Liver (tissue), 8 donors: ENCODE measurements at regions not wholly inside any gene's neighbourhood (a gene's known extent, or its start where the extent isn't known, plus 50 kb on each side); places are given as distances from the start of the nearest gene placed in this dataset.

Experiments used
- DNase-seq: peaks from one replicate; pipeline ENCODE4 v3.0.0-alpha.2; 2017; ENCODE audit warnings: low spot score
- H3K27ac ChIP-seq, 2 donors: one replicate each; pipeline ENCODE4 v1.7.0; 2013; ENCODE audit warnings: inconsistent platforms in 2 of 2, low read length in 2 of 2, control low read depth in 1 of 2, low read depth in 1 of 2, mild to moderate bottlenecking in 1 of 2
- H3K27me3 ChIP-seq, 4 donors: one replicate each; pipeline versions ENCODE4 v1.6.1 to v1.7.0; 2013; ENCODE audit warnings: low read length in 3 of 4, inconsistent platforms in 1 of 4, mild to moderate bottlenecking in 1 of 4, moderate library complexity in 1 of 4; ENCODE audit not compliant: control insufficient read depth in 4 of 4, insufficient read depth in 4 of 4
- H3K36me3 ChIP-seq, 4 donors: one replicate each; pipeline versions ENCODE4 v1.6.1 to v1.7.0; 2013; ENCODE audit warnings: low read length in 3 of 4, mild to moderate bottlenecking in 3 of 4, low read depth in 1 of 4, moderate library complexity in 1 of 4; ENCODE audit not compliant: control insufficient read depth in 4 of 4, insufficient read depth in 3 of 4
- H3K4me1 ChIP-seq, 4 donors: one replicate each; pipeline versions ENCODE4 v1.6.1 to v1.7.0; 2013; ENCODE audit warnings: low read length in 3 of 4, mild to moderate bottlenecking in 3 of 4, moderate library complexity in 1 of 4; ENCODE audit not compliant: control insufficient read depth in 4 of 4, insufficient read depth in 4 of 4
- H3K4me3 ChIP-seq, 3 donors: one replicate each; pipeline versions ENCODE4 v1.6.1 to v1.7.0; 2013; ENCODE audit warnings: low read length in 3 of 3, control low read depth in 1 of 3, low read depth in 1 of 3, mild to moderate bottlenecking in 1 of 3
- H3K9ac ChIP-seq, 2 donors: one replicate each; pipeline ENCODE4 v1.7.0; 2013; ENCODE audit warnings: low read length in 2 of 2, mild to moderate bottlenecking in 2 of 2, moderate library complexity in 2 of 2, control low read depth in 1 of 2, low read depth in 1 of 2
- H3K9me3 ChIP-seq, 4 donors: one replicate each; pipeline versions ENCODE4 v1.6.1 to v1.7.0; 2013; ENCODE audit warnings: low read length in 3 of 4; ENCODE audit not compliant: control insufficient read depth in 4 of 4
- EGR1 ChIP-seq, 2 donors: IDR thresholded peaks; 2 replicates each; pipeline ENCODE4 v1.6.1; 2016 to 2018; ENCODE audit warnings: antibody characterized with exemption in 2 of 2, low read depth in 2 of 2
- FOXA2 ChIP-seq: IDR thresholded peaks from 2 replicates; pipeline ENCODE4 v1.6.1; 2016; ENCODE audit warnings: antibody characterized with exemption
- HNF4A ChIP-seq, 2 donors: conservative IDR thresholded peaks; 2 replicates each; pipeline ENCODE4 v1.6.1; 2016; ENCODE audit warnings: antibody characterized with exemption in 2 of 2, mild to moderate bottlenecking in 2 of 2
- NR2F2 ChIP-seq: IDR thresholded peaks from 2 replicates; pipeline ENCODE4 v1.6.1; 2016; ENCODE audit warnings: antibody characterized with exemption
- RAD21 ChIP-seq, 2 donors: IDR thresholded peaks; 2 replicates each; pipeline ENCODE4 v1.6.1; 2016; ENCODE audit warnings: antibody characterized with exemption in 2 of 2, mild to moderate bottlenecking in 2 of 2
- RXRA ChIP-seq, 2 donors: IDR thresholded peaks; 2 replicates each; pipeline ENCODE4 v1.6.1; 2017 to 2018; ENCODE audit warnings: antibody characterized with exemption in 2 of 2, mild to moderate bottlenecking in 1 of 2
- TAF1 ChIP-seq: conservative IDR thresholded peaks from 2 replicates; pipeline ENCODE4 v1.6.1; 2016; ENCODE audit warnings: antibody characterized with exemption, mild to moderate bottlenecking
- WGBS: extraction: QIAGEN DNeasy Blood & Tissue Kit; methylation state at CpG from one replicate; pipeline ENCODE4 v1.1.7; 2013; 5-methylcytosine and 5-hydroxymethylcytosine counted together
- TF ChIP-seq, protein P1 (sequence below): fragments of 150-350 bp; IDR thresholded peaks from 2 replicates; pipeline ENCODE4 v1.5.1; 2017; ENCODE audit warnings: improper control_type of control experiment, low read depth, low read length; ENCODE audit not compliant: missing input control
- TF ChIP-seq, protein P2 (sequence below): IDR thresholded peaks from 2 replicates; pipeline ENCODE4 v1.6.1; 2016; ENCODE audit warnings: antibody characterized with exemption, mild to moderate bottlenecking
- TF ChIP-seq, protein P3 (sequence below): IDR thresholded peaks from 2 replicates; pipeline ENCODE4 v1.6.1; 2016; ENCODE audit warnings: antibody characterized with exemption
- donor health status: healthy.
- donor health status: healthy.
- donor health status: healthy.
- donor health status: healthy.
- donor health status: healthy.

DNA sequence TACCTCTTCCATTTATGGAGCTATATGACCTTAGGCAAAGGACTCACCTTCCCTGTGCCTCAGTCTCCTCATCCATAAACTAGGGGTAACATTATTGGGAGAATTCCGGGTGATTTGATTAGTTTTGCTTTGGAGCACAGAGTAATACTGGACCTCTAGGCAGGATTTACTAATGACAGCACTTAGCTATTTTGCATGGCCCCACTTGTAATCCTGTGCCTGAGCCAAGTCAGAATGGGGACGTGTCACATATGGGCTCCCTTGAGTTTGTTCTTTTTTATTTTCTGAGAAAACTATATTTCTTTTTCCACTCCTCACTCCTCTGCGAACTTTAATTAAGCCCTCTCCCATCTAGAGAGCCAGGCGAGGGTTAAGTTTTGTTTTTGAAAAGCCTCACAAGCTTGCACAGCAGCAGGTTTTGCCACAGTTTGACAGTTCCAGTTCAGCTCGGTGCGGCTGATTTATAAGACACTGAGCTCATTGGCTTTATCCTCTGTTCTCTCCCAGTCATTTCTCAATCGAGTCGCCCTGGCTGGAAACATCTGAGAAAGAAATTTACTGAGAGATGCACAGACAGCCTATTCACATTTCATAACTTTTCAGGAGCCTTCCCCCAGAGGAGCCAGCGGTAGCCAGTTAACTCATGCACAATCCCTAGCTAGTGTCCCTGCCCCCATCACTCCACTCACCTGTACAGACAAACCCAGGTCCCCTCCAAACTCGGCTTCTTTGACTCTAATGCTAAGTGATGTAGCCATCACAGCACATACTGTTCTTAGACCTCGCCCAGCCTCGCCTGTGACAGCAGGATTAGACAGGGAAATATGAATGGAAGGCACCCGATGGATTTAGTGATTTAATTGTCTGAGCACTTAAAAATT is 441.9 kb upstream of the NPVF start (continued):
- TF ChIP-seq, protein P1, sequence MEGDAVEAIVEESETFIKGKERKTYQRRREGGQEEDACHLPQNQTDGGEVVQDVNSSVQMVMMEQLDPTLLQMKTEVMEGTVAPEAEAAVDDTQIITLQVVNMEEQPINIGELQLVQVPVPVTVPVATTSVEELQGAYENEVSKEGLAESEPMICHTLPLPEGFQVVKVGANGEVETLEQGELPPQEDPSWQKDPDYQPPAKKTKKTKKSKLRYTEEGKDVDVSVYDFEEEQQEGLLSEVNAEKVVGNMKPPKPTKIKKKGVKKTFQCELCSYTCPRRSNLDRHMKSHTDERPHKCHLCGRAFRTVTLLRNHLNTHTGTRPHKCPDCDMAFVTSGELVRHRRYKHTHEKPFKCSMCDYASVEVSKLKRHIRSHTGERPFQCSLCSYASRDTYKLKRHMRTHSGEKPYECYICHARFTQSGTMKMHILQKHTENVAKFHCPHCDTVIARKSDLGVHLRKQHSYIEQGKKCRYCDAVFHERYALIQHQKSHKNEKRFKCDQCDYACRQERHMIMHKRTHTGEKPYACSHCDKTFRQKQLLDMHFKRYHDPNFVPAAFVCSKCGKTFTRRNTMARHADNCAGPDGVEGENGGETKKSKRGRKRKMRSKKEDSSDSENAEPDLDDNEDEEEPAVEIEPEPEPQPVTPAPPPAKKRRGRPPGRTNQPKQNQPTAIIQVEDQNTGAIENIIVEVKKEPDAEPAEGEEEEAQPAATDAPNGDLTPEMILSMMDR = no peak
- TF ChIP-seq RAD21 (IDR thresholded peaks at IDR 0.05) = no peak

DNA sequence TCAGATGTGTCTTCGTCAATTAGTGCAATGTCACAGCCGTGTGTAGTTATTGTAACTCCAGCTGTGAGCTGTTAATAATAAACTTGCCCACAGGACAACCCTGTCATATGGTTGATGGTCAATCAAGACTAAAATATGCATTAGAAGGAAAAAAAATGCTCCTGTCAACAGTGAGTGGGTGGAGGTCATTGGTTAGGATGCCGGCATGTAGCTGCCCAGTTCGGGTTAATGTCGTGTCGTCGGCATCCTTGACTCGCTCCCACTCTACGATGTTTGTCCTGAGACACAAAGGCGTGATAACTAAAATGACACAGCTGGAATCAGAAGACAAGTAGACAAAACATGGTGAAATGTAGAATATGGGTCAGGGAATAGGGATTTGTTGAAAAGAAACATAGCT is 442.8 kb upstream of the NPVF start:
- WGBS = 34% methylated on average over 10 of the region's 10 CpGs
- Histone ChIP-seq H3K4me3 (no peak overlapping the region), H3K4me1 (no peaks in the 10 kb centered on the region), H3K9me3 (no peaks in the 10 kb centered on the region), H3K36me3 (no peaks in the 10 kb centered on the region), H3K27ac (no peak overlapping the region), H3K27me3 (peaks cover 0 to 6% (median under 1%) of the 10 kb centered on the region in 4 donors), H3K9ac (no peak overlapping the region)
- no peak for DNase-seq
- no peak for TF ChIP-seq NR2F2
- no peak for TF ChIP-seq FOXA2
- TF ChIP-seq RXRA (IDR thresholded peaks at IDR 0.05) = no peak
- TF ChIP-seq, protein P1 = no peak
- TF ChIP-seq TAF1 = no peak
- TF ChIP-seq, protein P2, sequence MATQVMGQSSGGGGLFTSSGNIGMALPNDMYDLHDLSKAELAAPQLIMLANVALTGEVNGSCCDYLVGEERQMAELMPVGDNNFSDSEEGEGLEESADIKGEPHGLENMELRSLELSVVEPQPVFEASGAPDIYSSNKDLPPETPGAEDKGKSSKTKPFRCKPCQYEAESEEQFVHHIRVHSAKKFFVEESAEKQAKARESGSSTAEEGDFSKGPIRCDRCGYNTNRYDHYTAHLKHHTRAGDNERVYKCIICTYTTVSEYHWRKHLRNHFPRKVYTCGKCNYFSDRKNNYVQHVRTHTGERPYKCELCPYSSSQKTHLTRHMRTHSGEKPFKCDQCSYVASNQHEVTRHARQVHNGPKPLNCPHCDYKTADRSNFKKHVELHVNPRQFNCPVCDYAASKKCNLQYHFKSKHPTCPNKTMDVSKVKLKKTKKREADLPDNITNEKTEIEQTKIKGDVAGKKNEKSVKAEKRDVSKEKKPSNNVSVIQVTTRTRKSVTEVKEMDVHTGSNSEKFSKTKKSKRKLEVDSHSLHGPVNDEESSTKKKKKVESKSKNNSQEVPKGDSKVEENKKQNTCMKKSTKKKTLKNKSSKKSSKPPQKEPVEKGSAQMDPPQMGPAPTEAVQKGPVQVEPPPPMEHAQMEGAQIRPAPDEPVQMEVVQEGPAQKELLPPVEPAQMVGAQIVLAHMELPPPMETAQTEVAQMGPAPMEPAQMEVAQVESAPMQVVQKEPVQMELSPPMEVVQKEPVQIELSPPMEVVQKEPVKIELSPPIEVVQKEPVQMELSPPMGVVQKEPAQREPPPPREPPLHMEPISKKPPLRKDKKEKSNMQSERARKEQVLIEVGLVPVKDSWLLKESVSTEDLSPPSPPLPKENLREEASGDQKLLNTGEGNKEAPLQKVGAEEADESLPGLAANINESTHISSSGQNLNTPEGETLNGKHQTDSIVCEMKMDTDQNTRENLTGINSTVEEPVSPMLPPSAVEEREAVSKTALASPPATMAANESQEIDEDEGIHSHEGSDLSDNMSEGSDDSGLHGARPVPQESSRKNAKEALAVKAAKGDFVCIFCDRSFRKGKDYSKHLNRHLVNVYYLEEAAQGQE = no peak
- TF ChIP-seq HNF4A (conservative IDR thresholded peaks at IDR 0.05) = no peak

DNA sequence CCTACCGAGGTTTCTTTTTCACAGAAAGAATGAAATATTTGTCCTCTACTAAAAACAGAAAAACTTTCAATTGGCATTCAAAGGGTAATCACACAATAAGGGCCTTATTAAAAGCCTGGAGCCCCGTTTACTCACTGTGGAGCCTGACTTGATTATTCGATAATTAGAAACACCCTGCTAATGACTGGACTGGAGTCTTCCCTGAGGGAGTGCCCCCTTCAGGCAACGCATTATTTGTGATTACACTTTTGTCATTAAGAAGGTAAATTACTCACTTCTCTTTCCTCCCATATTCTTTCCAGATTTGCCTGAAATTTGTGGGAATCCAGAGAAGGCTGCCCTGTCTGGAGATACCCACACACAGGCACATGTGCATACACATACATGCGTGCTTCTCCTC is 444.2 kb upstream of the NPVF start:
- Histone ChIP-seq H3K4me3 (no peak overlapping the region), H3K9me3 (no peaks in the 10 kb centered on the region), H3K27me3 (peaks cover 0 to 6% (median under 1%) of the 10 kb centered on the region in 4 donors), H3K4me1 (no peaks in the 10 kb centered on the region), H3K36me3 (no peaks in the 10 kb centered on the region), H3K27ac (no peak overlapping the region), H3K9ac (no peak overlapping the region)
- WGBS = 70% methylated on average over 5 of the region's 5 CpGs
- no peak for DNase-seq
- TF ChIP-seq, protein P3, sequence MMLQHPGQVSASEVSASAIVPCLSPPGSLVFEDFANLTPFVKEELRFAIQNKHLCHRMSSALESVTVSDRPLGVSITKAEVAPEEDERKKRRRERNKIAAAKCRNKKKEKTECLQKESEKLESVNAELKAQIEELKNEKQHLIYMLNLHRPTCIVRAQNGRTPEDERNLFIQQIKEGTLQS = no peak
- TF ChIP-seq EGR1 (IDR thresholded peaks at IDR 0.05; ENCODE audit: low read depth in 2 of 2) = no peak
